ACHN (cell line): ENCODE measurements at regions not wholly inside any gene's neighbourhood (a gene's known extent, or its start where the extent isn't known, plus 50 kb on each side); places are given as distances from the start of the nearest gene placed in this dataset.

Experiments used
- DNase-seq: peaks from one replicate; pipeline ENCODE4 v3.0.0-alpha.2; 2015
- in situ Hi-C: cut with HindIII; loops from 2 replicates; pipeline ENCODE4 v1.10.0; 2017; ENCODE audit warnings: low sequenced_read_pairs, low pct_ligation_motif_present, low pct_unique_long_range_greater_than_20kb

GRCh38 chr2:11104794-11105660, 50.2 kb upstream of the SLC66A3 start:
- DNase-seq = no peak

More at GRCh38 chr2:11104794-11105660, 50.2 kb upstream of the SLC66A3 start:
- in situ Hi-C loops = loop anchor here (25.0 kb wide), 1 partner anchor 268 kb away; no protein-coding TSS in a partner anchor
